ENCODE measurements at regions not wholly inside any gene's neighbourhood (a gene's known extent, or its start where the extent isn't known, plus 50 kb on each side); places are given as distances from the start of the nearest gene placed in this dataset.
"Not testable (repeated sequence)": the region's sequence is repeated elsewhere in the genome, so short reads cannot be mapped to it uniquely, and the experiment has no call there.

- DNase-seq = not testable (repeated sequence)
Observed at GRCh38 chr5:21482522-21482921, 1370.6 kb downstream of the CDH12 start.

DNA sequence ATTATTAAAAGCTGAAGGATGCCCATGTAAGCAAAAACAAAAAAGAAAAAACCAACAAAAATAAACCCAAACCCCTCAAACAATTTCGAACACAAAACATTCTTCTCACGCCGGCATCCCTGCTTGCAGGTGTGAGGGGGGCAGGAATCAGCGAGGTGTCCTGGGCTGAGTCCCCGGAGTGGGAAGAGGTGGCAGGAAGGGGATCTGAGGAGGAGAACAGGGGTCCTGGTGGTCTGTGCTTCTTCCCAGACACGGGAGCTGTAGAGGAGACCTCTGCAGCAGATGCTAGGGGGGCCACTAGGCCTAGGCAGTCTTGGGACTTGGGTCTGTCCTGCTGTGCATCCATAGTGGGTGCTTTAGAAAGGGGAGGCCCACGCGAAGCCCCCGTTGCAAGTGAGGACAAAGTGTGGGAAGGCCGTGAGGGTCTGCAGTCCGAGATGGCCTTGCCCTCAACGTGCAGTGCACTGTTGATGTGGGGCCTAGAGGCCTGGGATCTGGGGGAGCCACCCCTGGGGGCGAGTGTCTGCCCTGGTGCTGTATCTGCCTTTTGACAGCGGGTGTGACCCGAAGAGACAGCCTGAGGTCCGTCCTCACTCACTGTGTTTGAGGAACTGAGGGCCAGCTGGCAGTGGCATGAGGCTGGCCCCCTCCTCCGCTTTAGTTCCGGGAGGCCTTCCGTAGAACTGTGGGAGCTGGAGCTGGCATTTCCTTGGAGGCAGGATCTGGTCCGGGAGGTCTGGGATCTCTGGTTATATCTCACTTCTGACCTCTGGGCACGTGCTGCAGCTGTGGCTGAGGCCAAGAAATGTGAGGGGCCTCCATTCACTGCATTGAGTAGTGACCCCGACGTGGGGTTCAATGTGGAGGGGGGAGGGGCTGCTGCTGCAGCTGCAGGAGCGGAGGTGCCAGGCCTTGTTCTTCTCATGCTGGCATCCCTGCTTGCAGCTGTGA, 1371.5 kb downstream of the CDH12 start:
- DNase-seq = not testable (repeated sequence)

GRCh38 chr5:21480054-21480453, 1373.1 kb downstream of the CDH12 start:
- DNase-seq = not testable (repeated sequence)

- not testable (repeated sequence) for DNase-seq
Observed at GRCh38 chr5:21473981-21474380, 1379.2 kb downstream of the CDH12 start.

DNA sequence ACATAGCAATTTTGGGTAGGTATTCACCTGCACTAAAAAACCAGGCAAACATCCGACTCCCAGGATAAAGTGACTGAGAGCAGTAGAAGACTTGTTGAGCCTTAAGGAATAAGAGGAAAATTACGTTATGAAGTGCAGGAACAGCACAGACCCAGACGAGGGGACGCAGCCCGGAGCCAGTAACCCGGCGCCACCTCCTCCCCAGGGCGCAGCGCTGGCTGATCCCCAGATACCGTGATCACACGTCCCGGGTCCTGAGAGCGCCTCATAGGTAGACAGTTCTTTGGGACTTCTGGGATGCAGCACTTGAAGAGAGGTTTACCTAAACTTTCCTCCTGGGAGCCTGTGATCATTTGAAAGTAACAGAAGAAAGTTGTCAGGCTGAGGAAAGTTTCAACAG, 1379.7 kb downstream of the CDH12 start:
- not testable (repeated sequence) for DNase-seq

GRCh38 chr5:21471691-21472090, 1381.5 kb downstream of the CDH12 start:
- not testable (repeated sequence) for DNase-seq

- DNase-seq = peak; percentile 21
Observed at GRCh38 chr5:21469523-21470101, 1383.5 kb downstream of the CDH12 start.

DNA sequence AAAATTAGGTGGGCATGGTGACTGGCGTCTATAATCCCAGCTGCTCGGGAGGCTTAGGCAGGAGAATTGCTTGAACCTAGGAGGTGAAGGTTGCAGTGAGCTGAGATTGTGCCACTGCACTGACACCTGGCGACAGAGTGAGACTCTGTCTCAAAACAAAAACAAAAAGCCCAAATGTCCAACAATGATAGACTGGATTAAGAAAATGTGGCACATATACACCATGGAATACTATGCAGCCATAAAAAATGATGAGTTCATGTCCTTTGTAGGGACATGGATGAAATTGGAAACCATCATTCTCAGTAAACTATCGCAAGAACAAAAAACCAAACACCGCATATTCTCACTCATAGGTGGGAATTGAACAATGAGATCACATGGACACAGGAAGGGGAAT, 1385.6 kb downstream of the CDH12 start:
- DNase-seq = not testable (repeated sequence)

DNA sequence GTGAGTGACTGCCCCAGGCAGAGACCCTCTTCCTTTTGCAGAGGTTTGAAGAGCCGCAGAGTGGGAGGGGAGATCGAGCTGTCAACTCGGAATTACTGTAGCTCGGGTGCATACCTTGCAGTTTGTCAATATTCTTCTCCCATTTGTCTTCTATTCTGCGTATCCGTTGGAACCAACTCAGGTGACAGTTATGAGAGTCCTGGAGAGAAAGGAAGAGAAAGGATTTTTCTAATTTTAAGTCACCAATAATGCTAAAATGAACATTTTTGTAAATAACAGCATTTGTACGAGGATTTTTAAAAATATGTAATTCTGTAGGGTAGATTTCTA, 1393.4 kb downstream of the CDH12 start:
- not testable (repeated sequence) for DNase-seq

- DNase-seq = no peak
Observed at GRCh38 chr5:21452449-21452848, 1400.7 kb downstream of the CDH12 start.

DNA sequence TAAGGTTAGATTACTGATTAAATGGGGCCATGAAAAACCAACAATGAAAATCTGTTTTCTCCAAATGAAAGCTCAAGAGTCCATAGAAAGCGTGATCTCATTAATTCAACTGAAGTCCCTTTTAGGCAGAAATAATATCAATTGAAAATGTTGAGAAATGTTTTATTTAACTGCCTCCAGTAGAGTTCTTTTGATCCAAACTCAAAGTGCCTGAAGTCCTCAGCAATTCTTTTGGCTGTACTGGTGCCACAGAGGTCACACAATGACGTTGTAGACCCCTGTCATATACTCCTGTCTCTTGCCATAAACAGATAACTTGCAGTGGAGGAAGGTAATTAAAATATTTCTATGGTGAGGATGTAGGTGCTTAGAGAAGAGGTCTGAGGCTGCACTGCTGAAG, 1420.5 kb downstream of the CDH12 start:
- no peak for DNase-seq

GRCh38 chr5:21424907-21425306, 1428.2 kb downstream of the CDH12 start:
- no peak for DNase-seq

DNA sequence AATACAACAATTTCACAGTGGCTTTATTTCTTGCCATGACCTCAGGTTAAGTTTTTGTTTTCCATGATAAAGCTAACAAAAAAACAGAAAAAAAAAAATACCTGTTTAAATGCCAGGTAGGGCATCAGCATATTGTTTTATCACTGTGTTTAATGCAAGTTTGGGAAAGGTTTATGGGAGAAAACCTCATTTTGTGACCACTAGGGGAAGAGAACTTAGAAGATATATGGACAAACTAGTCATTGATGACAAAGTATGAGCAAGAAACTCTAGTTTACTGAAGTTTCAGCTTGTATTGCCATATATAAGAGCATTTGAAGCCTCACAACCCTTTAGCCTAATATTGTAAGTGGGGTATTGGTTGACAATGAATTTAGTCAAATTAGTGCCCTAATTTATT, 1431.4 kb upstream of the CDH18 start:
- DNase-seq = no peak

- DNase-seq = not testable (repeated sequence)
Observed at GRCh38 chr5:21402089-21402488, 1414.1 kb upstream of the CDH18 start.

DNA sequence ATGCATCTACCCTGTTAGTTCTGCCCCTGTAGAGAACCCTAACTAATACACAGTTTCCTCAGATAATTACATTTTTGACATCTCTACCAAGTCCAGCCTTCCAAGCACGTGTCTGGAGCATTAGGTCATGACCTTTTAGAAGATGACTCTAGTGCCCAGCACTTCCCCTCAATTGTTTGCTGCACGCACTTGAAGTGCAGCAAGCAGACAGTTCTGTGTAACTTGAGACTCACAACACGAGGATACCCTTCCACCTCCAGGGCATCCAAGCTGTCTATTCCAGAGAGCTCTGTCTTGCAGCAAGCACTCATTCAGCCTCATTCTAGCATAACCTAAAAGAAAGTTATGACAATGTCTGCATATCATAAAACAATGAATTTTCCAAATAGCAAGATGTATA, 1410.5 kb upstream of the CDH18 start:
- DNase-seq = no peak

DNA sequence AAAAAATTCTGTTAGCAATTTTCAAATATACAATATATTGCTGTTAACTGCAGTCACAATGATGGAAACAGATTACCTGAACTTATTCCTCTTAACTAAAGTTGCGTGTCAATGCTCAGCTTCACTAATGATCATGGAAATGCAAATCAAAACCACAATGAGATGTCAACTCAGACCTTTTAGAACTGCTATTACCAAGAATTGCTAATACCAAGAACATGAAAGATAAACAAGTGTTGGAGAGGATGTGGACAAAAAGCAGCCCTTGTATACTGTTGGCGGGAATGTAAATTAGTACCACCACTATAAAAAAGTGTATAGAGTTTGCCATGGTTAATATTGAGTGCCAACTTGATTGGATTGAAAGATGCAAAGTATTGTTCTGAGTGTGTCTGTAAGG, 1409.7 kb upstream of the CDH18 start:
- DNase-seq = no peak

- no peak for DNase-seq
Observed at GRCh38 chr5:21391506-21391905, 1403.5 kb upstream of the CDH18 start.

GRCh38 chr5:21360754-21361153, 1372.8 kb upstream of the CDH18 start:
- DNase-seq = not testable (repeated sequence)

GRCh38 chr5:21341948-21342261, 1353.9 kb upstream of the CDH18 start:
- DNase-seq = not testable (repeated sequence)

- DNase-seq = not testable (repeated sequence)
Observed at GRCh38 chr5:21341203-21341947, 1353.4 kb upstream of the CDH18 start.

DNA sequence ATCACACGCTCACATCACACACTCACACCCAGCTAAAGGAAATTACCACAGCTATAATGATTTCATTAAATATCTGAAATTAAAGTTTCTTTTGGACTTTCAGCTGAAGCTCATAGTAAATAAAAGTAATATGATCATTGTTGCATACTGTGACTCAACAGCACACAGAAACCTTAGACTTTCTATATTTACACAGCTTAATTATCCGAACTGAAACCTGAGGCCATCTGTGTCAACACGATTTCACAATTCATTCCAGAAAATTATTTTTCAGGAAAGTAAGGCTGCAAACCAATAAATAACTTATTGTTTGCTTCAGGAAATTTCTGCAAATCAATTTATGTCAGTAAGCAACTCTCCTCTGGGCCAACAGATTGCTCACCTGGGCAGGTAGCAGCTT, 1352.2 kb upstream of the CDH18 start:
- DNase-seq = not testable (repeated sequence)

GRCh38 chr5:21336478-21336877, 1348.5 kb upstream of the CDH18 start:
- DNase-seq = peak; percentile 0

DNA sequence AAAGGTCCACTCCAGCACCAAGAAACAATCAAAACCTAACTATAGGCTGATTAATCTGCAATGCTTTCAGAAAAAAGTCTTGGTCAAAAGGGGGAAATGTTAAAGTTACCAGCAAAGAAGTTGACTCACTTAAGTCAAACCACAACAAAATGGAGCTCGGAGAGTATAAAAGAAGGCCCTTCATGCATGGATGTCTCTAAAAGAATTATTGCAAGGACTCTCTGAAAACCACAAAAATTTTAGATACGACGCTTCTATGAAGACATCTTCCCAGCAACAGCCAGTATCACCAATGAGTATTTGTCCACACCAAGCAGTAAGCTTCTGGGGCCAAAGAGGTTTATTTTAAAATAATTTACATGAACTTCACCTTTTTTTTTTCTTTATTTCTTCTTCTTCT, 1327.4 kb upstream of the CDH18 start:
- not testable (repeated sequence) for DNase-seq

DNA sequence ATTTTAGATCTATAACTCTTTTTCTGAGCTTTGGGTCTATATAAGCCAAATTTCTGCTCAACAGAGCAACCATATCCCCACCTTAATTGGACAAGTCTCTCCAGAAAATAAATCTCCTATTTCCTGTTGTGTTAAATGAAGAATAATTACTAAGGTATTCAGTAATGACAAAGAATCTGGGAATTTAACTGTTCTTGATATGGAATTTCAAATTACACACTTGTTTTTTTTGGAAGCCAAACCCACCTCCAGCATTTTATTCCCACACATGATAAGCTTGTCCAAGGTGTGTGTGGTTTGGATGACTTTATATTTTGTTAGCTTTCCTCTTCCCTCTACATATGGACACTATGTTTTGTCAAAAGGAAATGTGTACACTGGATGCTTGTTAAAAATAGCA, 1313.2 kb upstream of the CDH18 start:
- not testable (repeated sequence) for DNase-seq

Data from fibroblast of skin of right quadriceps (primary cell).